ENCODE measurements at regions not wholly inside any gene's neighbourhood (a gene's known extent, or its start where the extent isn't known, plus 50 kb on each side); places are given as distances from the start of the nearest gene placed in this dataset.

- TF ChIP-seq, protein P1, sequence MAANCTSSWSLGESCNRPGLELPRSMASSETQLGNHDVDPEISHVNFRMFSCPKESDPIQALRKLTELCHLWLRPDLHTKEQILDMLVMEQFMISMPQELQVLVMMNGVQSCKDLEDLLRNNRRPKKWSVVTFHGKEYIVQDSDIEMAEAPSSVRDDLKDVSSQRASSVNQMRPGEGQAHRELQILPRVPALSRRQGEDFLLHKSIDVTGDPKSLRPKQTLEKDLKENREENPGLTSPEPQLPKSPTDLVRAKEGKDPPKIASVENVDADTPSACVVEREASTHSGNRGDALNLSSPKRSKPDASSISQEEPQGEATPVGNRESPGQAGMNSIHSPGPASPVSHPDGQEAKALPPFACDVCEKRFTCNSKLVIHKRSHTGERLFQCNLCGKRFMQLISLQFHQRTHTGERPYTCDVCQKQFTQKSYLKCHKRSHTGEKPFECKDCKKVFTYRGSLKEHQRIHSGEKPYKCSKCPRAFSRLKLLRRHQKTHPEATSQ (tag by site-specific recombination; IDR thresholded peaks at IDR 0.05): no peak
- no peak for TF ChIP-seq ZFP3 (tag by site-specific recombination; IDR thresholded peaks at IDR 0.05; ENCODE audit: low read depth)
Observed at GRCh38 chr9:89698411-89699005, 93.7 kb downstream of the GADD45G start.
